ENCODE measurements at regions not wholly inside any gene's neighbourhood (a gene's known extent, or its start where the extent isn't known, plus 50 kb on each side); places are given as distances from the start of the nearest gene placed in this dataset.

- TF ChIP-seq POLR2A (IDR thresholded peaks at IDR 0.05) = no peak
- TF ChIP-seq, protein P1, sequence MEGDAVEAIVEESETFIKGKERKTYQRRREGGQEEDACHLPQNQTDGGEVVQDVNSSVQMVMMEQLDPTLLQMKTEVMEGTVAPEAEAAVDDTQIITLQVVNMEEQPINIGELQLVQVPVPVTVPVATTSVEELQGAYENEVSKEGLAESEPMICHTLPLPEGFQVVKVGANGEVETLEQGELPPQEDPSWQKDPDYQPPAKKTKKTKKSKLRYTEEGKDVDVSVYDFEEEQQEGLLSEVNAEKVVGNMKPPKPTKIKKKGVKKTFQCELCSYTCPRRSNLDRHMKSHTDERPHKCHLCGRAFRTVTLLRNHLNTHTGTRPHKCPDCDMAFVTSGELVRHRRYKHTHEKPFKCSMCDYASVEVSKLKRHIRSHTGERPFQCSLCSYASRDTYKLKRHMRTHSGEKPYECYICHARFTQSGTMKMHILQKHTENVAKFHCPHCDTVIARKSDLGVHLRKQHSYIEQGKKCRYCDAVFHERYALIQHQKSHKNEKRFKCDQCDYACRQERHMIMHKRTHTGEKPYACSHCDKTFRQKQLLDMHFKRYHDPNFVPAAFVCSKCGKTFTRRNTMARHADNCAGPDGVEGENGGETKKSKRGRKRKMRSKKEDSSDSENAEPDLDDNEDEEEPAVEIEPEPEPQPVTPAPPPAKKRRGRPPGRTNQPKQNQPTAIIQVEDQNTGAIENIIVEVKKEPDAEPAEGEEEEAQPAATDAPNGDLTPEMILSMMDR (IDR thresholded peaks at IDR 0.05) = no peak
Measured at GRCh38 chr12:78271546-78271945, 440.9 kb downstream of the NAV3 start.

All from thyroid gland (tissue), 4 donors.